AG10803 (cell line): ENCODE measurements at regions not wholly inside any gene's neighbourhood (a gene's known extent, or its start where the extent isn't known, plus 50 kb on each side); places are given as distances from the start of the nearest gene placed in this dataset.
"Not testable (repeated sequence)": the region's sequence is repeated elsewhere in the genome, so short reads cannot be mapped to it uniquely, and the experiment has no call there.

Source experiments
- DNase-seq: peaks from one replicate; pipeline ENCODE4 v3.0.0; 2010; ENCODE audit warnings: low read depth
- H3K4me3 ChIP-seq: 2 replicates; pipeline ENCODE4 v1.5.1; 2011; ENCODE audit warnings: mild to moderate bottlenecking, low read length, control low read depth
- CTCF ChIP-seq: conservative IDR thresholded peaks from 2 replicates; pipeline ENCODE4 v1.5.1; 2011; ENCODE audit warnings: mild to moderate bottlenecking, low read length, control low read depth, inconsistent platforms

DNA sequence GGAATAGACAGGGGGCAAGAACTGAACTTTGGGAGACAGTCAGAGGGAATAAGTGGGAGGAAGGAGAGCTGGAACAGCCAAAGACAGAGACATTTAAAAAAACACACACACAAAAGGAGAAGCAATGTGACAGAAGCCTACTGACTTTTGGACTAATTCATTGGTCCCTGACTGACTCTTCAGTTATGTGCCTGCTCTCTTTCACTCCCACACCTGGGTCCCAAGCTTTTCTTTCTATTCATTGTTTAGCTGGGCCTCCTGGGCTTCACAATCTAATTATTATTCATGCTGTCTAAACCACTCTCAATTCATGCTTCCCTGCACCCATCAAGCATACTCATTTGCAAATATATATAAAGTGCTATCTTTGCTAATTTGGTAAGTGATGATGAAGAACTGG lies 139.2 kb upstream of the IRS4 start:
- TF ChIP-seq CTCF, result no peak
- DNase-seq, result no peak
- H3K4me3 ChIP-seq, result no peak overlapping the region

DNA sequence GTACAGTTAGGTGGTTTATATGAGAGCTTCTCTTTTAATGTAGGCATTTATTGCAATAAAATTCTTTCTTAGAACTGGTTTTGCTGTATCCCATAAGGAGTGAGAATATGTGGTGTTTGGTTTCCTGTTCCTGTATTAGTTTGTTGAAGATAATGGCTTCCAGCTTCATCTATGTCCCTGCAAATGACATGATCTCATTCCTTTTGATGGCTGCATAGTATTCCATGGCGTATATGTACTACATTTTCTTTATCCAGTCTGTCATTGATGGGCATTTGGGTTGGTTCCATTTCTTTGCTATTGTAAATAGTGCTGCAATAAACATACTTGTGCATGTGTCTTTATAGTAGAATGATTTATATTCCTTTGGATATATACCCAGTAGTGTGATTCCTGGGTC lies 106.7 kb upstream of the IRS4 start:
- not testable (repeated sequence) for H3K4me3 ChIP-seq, DNase-seq

GRCh38 chrX:108833993-108834392 lies 97.6 kb upstream of the IRS4 start:
- no peak for DNase-seq
- H3K4me3 ChIP-seq, result no peak overlapping the region
- TF ChIP-seq CTCF, result no peak

- no peak overlapping the region for H3K4me3 ChIP-seq
- TF ChIP-seq CTCF, result no peak
- DNase-seq, result no peak
Observed at GRCh38 chrX:108811891-108812290, 75.5 kb upstream of the IRS4 start.

- no peak for DNase-seq
- TF ChIP-seq CTCF, result no peak
- H3K4me3 ChIP-seq, result no peak overlapping the region
Observed at GRCh38 chrX:108795240-108795639, 58.9 kb upstream of the IRS4 start.
